ENCODE measurements at regions not wholly inside any gene's neighbourhood (a gene's known extent, or its start where the extent isn't known, plus 50 kb on each side); places are given as distances from the start of the nearest gene placed in this dataset.

DNA sequence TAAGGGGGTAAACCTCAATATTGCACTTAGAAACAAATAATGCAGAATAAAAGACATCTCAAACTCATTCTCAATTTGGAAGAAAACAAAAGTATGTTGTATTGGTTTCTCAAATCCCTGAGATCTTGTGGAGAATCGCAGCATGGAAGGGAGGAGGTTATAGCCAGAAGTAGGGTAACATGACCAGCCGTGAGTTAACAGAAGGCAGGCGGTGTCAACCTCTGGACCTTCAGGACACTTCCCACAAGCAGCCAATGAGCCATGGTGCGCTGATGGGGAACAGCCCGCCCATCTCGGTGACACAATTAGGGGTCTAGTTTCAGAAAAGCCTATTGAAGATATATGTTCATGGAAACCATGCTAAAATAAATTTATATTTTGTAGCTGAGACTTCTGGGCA lies 98.4 kb downstream of the ALDH8A1 start:
- TF ChIP-seq EZH2 (IDR thresholded peaks at IDR 0.05; ENCODE audit: insufficient read depth, poor library complexity, severe bottlenecking) (no peak), EZH2phosphoT487 (IDR thresholded peaks at IDR 0.05; ENCODE audit: insufficient read depth, low read depth) (no peak)
